Colonic mucosa (tissue), 4 donors: ENCODE measurements at regions not wholly inside any gene's neighbourhood (a gene's known extent, or its start where the extent isn't known, plus 50 kb on each side); places are given as distances from the start of the nearest gene placed in this dataset.

Experiments
- DNase-seq: peaks from one replicate; pipeline ENCODE4 v3.0.0-alpha.2; 2020
- H3K27ac ChIP-seq: fragments of 200-600 bp; one replicate; pipeline ENCODE4 v1.8.0; 2021
- H3K27me3 ChIP-seq: fragments of 200-600 bp; one replicate; pipeline ENCODE4 v1.8.0; 2021
- H3K36me3 ChIP-seq: fragments of 200-600 bp; one replicate; pipeline ENCODE4 v1.8.0; 2021
- H3K4me1 ChIP-seq: fragments of 200-600 bp; one replicate; pipeline ENCODE4 v1.8.0; 2021; ENCODE audit warnings: mild to moderate bottlenecking
- H3K4me3 ChIP-seq: fragments of 200-600 bp; one replicate; pipeline ENCODE4 v1.8.0; 2021
- H3K9ac ChIP-seq, 2 donors: one replicate each; pipeline ENCODE4 v1.7.0; 2013; ENCODE audit warnings: control low read depth in 2 of 2, low read depth in 2 of 2, low read length in 2 of 2
- H3K9me3 ChIP-seq: fragments of 200-600 bp; one replicate; pipeline ENCODE4 v1.8.0; 2021
- CTCF ChIP-seq: fragments of 200-600 bp; IDR thresholded peaks from one replicate; pipeline ENCODE4 v1.8.0; 2022; ENCODE audit warnings: antibody characterized with exemption, mild to moderate bottlenecking
- intact Hi-C: fragments of 100-400 bp; cut with DNase I; formaldehyde crosslinking; loops from one replicate; pipeline ENCODE4 v1.14.1; 2022
- donor health status: healthy.
- donor health status: DM: no; HTN: no; CAD: no.
- donor health status: DM: no; HTN: no; CAD: no.

GRCh38 chr2:204472375-204472774 is 72.9 kb upstream of the PARD3B start:
- Histone ChIP-seq H3K27ac (no peak overlapping the region), H3K4me3 (no peak overlapping the region), H3K9ac (no peak overlapping the region), H3K36me3 (no peaks in the 10 kb centered on the region), H3K4me1 (no peaks in the 10 kb centered on the region), H3K9me3 (no peaks in the 10 kb centered on the region), H3K27me3 (no peaks in the 10 kb centered on the region)
- intact Hi-C loops = no loop called here
- DNase-seq = no peak
- no peak for TF ChIP-seq CTCF

- Histone ChIP-seq H3K4me1 (no peaks in the 10 kb centered on the region), H3K36me3 (no peaks in the 10 kb centered on the region), H3K9ac (no peak overlapping the region), H3K4me3 (no peak overlapping the region), H3K27me3 (no peaks in the 10 kb centered on the region), H3K27ac (no peak overlapping the region), H3K9me3 (no peaks in the 10 kb centered on the region)
- intact Hi-C loops = no loop called here
- TF ChIP-seq CTCF = no peak
- no peak for DNase-seq
These were observed 72.1 kb upstream of the PARD3B start for GRCh38 chr2:204473224-204473623.

- no peak for DNase-seq
- Histone ChIP-seq H3K27me3 (no peaks in the 10 kb centered on the region), H3K4me3 (no peak overlapping the region), H3K36me3 (no peaks in the 10 kb centered on the region), H3K9me3 (no peaks in the 10 kb centered on the region), H3K4me1 (no peaks in the 10 kb centered on the region), H3K9ac (no peak overlapping the region), H3K27ac (no peak overlapping the region)
- no peak for TF ChIP-seq CTCF
- intact Hi-C loops = no loop called here
These were observed 69.9 kb upstream of the PARD3B start for GRCh38 chr2:204475399-204475798.

GRCh38 chr2:204477358-204477950 is 67.8 kb upstream of the PARD3B start:
- Histone ChIP-seq H3K27ac (no peak overlapping the region), H3K27me3 (no peaks in the 10 kb centered on the region), H3K36me3 (no peaks in the 10 kb centered on the region), H3K9ac (no peak overlapping the region), H3K4me1 (no peaks in the 10 kb centered on the region), H3K9me3 (no peaks in the 10 kb centered on the region), H3K4me3 (no peak overlapping the region)
- intact Hi-C loops = no loop called here
- no peak for DNase-seq
- TF ChIP-seq CTCF = no peak

- Histone ChIP-seq H3K9ac (no peak overlapping the region), H3K27me3 (no peaks in the 10 kb centered on the region), H3K36me3 (no peaks in the 10 kb centered on the region), H3K4me3 (no peak overlapping the region), H3K9me3 (no peaks in the 10 kb centered on the region), H3K4me1 (no peaks in the 10 kb centered on the region), H3K27ac (no peak overlapping the region)
- no peak for TF ChIP-seq CTCF
- intact Hi-C loops = no loop called here
- no peak for DNase-seq
These were observed 65.7 kb upstream of the PARD3B start for GRCh38 chr2:204479557-204479956.
